OCI-LY3 (cell line): ENCODE measurements at regions not wholly inside any gene's neighbourhood (a gene's known extent, or its start where the extent isn't known, plus 50 kb on each side); places are given as distances from the start of the nearest gene placed in this dataset.

Experiments
- CTCF ChIP-seq: fragments of 200-600, 300-600 bp; sonication (generic); IDR thresholded peaks from 2 replicates; pipeline ENCODE4 v1.5.1; 2014; ENCODE audit warnings: antibody characterized with exemption, low read length, low read depth
- EZH2phosphoT487 ChIP-seq: fragments of 200-600 bp; shearing (Covaris generic); IDR thresholded peaks from 2 replicates; pipeline ENCODE4 v1.6.1; 2018; ENCODE audit warnings: antibody characterized with exemption, mixed run types, low read depth

- TF ChIP-seq CTCF (no peak), EZH2phosphoT487 (no peak)
Observed at GRCh38 chr3:6097556-6097955, 763.4 kb upstream of the GRM7 start.
